Cardiac fibroblast (primary cell): ENCODE measurements at regions not wholly inside any gene's neighbourhood (a gene's known extent, or its start where the extent isn't known, plus 50 kb on each side); places are given as distances from the start of the nearest gene placed in this dataset.

Experiments used
- DNase-seq, 2 donors: peaks; one replicate each; pipeline versions ENCODE4 v3.0.0 to v3.0.0-alpha.2; 2010; ENCODE audit warnings: low read depth in 2 of 2
- H3K4me3 ChIP-seq, 2 donors: replicated peaks in 1 of 2; 1 replicate in 1 of 2; 2 replicates in 1 of 2; pipeline ENCODE4 v1.5.1; 2011; ENCODE audit warnings: low read depth in 2 of 2, low read length in 2 of 2, mild to moderate bottlenecking in 2 of 2, moderate library complexity in 1 of 2
- CTCF ChIP-seq: IDR thresholded peaks from one replicate; pipeline ENCODE4 v1.5.1; 2011; ENCODE audit warnings: low read depth, mild to moderate bottlenecking, low read length, inconsistent platforms

DNA sequence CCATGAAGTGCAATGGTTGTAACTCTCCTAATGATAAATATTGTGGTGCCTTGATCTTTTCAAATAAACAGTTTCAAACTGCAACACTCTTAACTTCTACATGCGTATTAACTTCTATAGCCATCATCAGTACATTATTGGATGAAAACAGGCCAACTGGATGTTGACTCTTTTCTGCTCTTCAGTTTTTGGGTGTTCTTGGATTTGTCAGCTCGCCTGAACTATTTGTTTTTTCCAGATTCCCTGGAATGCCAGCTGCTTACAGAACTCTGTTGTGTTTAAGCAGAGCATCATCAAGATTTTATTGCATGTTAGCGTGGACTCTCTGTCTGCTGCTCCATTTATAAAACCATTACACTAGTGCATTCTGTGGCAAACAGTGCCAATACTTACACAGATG is 626.1 kb downstream of the HDGFL1 start:
- no peak for TF ChIP-seq CTCF
- no peak overlapping the region for H3K4me3 ChIP-seq
- no peak for DNase-seq

DNA sequence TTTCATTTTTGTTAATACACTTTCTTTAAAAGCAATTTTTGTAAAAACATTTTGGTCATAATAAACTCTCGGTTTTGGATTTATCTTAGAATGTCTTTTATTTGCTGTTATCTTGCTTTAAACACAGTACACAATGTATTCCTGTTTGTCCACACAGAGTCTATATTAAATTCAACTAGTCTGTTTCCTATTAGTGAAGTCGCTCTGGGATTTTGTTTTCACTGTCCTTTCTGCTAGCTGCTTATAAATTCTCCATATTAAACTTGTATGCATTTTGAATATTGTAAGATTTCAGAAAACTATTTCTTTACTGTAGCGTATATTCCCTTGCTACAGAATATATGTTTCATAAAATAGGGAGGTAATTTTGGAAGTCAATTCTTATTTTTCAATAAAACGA is 630.2 kb downstream of the HDGFL1 start:
- DNase-seq, result no peak
- H3K4me3 ChIP-seq, result no peak overlapping the region
- TF ChIP-seq CTCF, result no peak

DNA sequence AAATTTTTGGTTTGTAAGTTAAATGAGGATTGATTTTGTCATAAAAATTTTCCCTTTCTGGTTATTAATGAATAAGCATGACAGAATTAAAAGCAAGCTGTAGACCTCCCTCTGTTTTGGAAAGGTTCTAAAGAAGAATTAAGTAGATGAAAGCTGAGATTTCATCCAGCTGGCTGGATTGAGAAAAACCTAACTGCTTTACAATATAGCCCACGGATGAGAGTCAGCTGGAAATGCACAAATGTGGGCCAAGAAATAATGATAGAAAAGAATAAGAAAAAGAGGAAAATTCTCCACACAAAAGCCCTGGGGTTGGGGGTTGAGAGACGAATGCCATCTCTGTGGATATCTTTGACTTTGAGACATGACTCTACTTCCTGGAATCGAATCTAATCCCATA is 631.6 kb downstream of the HDGFL1 start:
- no peak overlapping the region for H3K4me3 ChIP-seq
- DNase-seq, result no peak
- TF ChIP-seq CTCF, result no peak

GRCh38 chr6:23202207-23202606 is 632.8 kb downstream of the HDGFL1 start:
- H3K4me3 ChIP-seq, result no peak overlapping the region
- DNase-seq, result no peak
- TF ChIP-seq CTCF, result no peak

- no peak for DNase-seq
- H3K4me3 ChIP-seq, result no peak overlapping the region
- no peak for TF ChIP-seq CTCF
Observed at GRCh38 chr6:23212398-23212797, 643.0 kb downstream of the HDGFL1 start.

DNA sequence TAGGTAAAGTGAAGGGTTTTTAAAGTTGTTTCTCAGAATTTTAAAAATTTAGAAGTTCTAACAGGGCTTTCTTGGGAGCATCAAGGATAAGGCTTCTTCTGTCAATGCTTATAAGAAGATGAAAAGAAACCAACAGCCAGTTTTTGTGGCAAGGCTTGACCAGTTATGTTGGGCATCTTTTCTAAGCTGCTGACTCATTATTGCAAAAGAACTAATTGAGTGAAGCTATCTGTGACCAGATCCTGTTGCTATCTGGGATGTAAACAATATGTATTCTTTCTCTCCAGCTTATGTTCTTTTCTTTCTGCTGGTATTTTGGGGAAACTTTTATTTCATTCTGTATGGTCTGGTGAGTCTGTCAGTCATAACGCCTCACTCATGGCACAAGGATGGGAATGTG is 643.8 kb downstream of the HDGFL1 start:
- no peak overlapping the region for H3K4me3 ChIP-seq
- DNase-seq, result peak; percentile 6 to 16
- TF ChIP-seq CTCF, result no peak

DNA sequence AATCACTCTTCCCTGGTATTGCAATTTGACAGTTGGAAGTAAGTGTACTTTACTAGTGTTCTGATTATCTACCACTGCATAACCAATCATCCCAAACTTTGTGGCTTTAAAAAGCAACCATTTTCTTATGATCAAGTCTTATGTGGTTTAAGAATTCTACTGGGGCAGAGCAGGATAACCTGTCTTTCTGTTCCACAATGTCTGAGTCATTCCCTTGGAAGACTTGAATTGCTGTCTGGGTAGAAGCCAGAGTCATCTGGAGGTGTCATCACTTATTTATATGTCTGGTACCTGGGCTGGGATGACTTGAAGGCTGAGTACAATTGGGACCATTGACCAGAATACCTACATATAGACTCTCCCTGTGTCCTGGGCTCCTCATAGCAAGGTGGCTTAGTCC is 644.3 kb downstream of the HDGFL1 start:
- peak in 1 of 2 donors; percentile 1 for DNase-seq
- H3K4me3 ChIP-seq, result no peak overlapping the region
- TF ChIP-seq CTCF, result no peak
